HCT116 (cell line): ENCODE measurements at regions not wholly inside any gene's neighbourhood (a gene's known extent, or its start where the extent isn't known, plus 50 kb on each side); places are given as distances from the start of the nearest gene placed in this dataset.

Source experiments
- ATAC-seq: fragments of 200-7000 bp; cut with Tn5 transposase; 2 replicates; pipeline ENCODE4 v1.9.1; 2020; ENCODE audit warnings: mild to moderate bottlenecking, moderate library complexity
- BruUV-seq: library from RNA; stranded (reverse); fragments of 400-500 nt; replicated peaks from 2 replicates; lab custom pipeline; 2021; lab: Mats Ljungman, UMichigan
- CTCF ChIA-PET: fragments of 300-600 bp; sonication (Branson Sonifier 250); formaldehyde crosslinking; loops from one replicate; lab custom pipeline; 2021; ENCODE audit warnings: antibody characterized with exemption; lab: Charles Lee
- POLR2A ChIA-PET: fragments of 300-600, 350-600 bp; sonication (Branson Sonifier 250); formaldehyde crosslinking; loops from one replicate; lab custom pipeline; 2021; ENCODE audit warnings: antibody characterized with exemption; lab: Charles Lee
- RAD21 ChIA-PET, 2 experiments: fragments of 300-600 bp; sonication (Branson Sonifier 250); formaldehyde crosslinking; loops; one replicate each; lab custom pipeline; 2023; ENCODE audit warnings: low total read pairs in 2 of 2; ENCODE audit not compliant: uncharacterized antibody in 2 of 2, unreplicated experiment in 2 of 2, low non-redundant PET in 1 of 2; lab: Charles Lee
- DNase-seq: peaks from one replicate; pipeline ENCODE4 v3.0.0-alpha.2; 2010; ENCODE audit warnings: low read depth, low spot score
- H2AFZ ChIP-seq: fragments of 200-600 bp; shearing (Covaris generic), sonication (generic); 2 replicates; pipeline ENCODE4 v1.6.1; 2017; ENCODE audit warnings: low read depth, mixed run types, mixed read lengths, antibody characterized with exemption, low read length; ENCODE audit not compliant: poor library complexity, severe bottlenecking
- H3K27ac ChIP-seq: 2 replicates; pipeline ENCODE4 v1.5.1; 2012; ENCODE audit warnings: low read depth, low read length
- H3K27me3 ChIP-seq: fragments of 200-600 bp; sonication (generic); 2 replicates; pipeline ENCODE4 v1.6.1; 2016; ENCODE audit warnings: mixed run types, low read length, mixed read lengths; ENCODE audit not compliant: insufficient read depth
- H3K36me3 ChIP-seq, 2 experiments: fragments of 200-500 bp in 1 of 2; fragments of 200-600 bp in 1 of 2; sonication (Bioruptor generic) in 1 of 2; sonication (generic) in 1 of 2; 2 replicates each; pipeline versions ENCODE4 v1.5.1 to v1.6.1; 2014 to 2016; ENCODE audit warnings: low read length in 2 of 2, inconsistent platforms in 1 of 2, mixed read lengths in 1 of 2, mixed run types in 1 of 2; ENCODE audit not compliant: insufficient read depth in 2 of 2, control insufficient read depth in 1 of 2
- H3K4me1 ChIP-seq, 2 experiments: fragments of 200-600 bp in 1 of 2; sonication (generic) in 1 of 2; 2 replicates each; pipeline versions ENCODE4 v1.5.1 to v1.6.1; 2012 to 2017; ENCODE audit warnings: low read length in 2 of 2, inconsistent platforms in 1 of 2, mild to moderate bottlenecking in 1 of 2, mixed read lengths in 1 of 2, mixed run types in 1 of 2, moderate library complexity in 1 of 2; ENCODE audit not compliant: insufficient read depth in 2 of 2, control insufficient read depth in 1 of 2
- H3K4me2 ChIP-seq: fragments of 200-600 bp; sonication (generic); 2 replicates; pipeline ENCODE4 v1.6.1; 2017; ENCODE audit warnings: mixed run types, low read length, mixed read lengths
- H3K4me3 ChIP-seq, 2 experiments: fragments of 200-600 bp in 1 of 2; sonication (generic) in 1 of 2; replicated peaks in 1 of 2; 2 replicates each; pipeline ENCODE4 v1.5.1; 2011 to 2016; ENCODE audit warnings: low read length in 2 of 2, control low read depth in 1 of 2, low read depth in 1 of 2, mild to moderate bottlenecking in 1 of 2, mixed read lengths in 1 of 2, mixed run types in 1 of 2
- H3K79me2 ChIP-seq: fragments of 200-600 bp; sonication (generic); 2 replicates; pipeline ENCODE4 v1.6.1; 2017; ENCODE audit warnings: mild to moderate bottlenecking, mixed run types, low read length, moderate library complexity, mixed read lengths; ENCODE audit not compliant: insufficient read depth
- H3K9ac ChIP-seq: fragments of 200-600 bp; sonication (generic); 2 replicates; pipeline ENCODE4 v1.6.1; 2016; ENCODE audit warnings: low read length, mixed read lengths
- H3K9me2 ChIP-seq: fragments of 200-600 bp; sonication (generic), shearing (Covaris generic); 2 replicates; pipeline ENCODE4 v1.6.1; 2017; ENCODE audit warnings: mixed run types, mild to moderate bottlenecking, moderate library complexity; ENCODE audit not compliant: insufficient read depth
- H3K9me3 ChIP-seq, 2 experiments: fragments of 200-500 bp in 1 of 2; fragments of 200-600 bp in 1 of 2; sonication (Bioruptor generic) in 1 of 2; sonication (generic) in 1 of 2; 2 replicates each; pipeline ENCODE4 v1.6.1; 2014 to 2017; ENCODE audit warnings: low read length in 2 of 2, mixed read lengths in 2 of 2, inconsistent platforms in 1 of 2, low read depth in 1 of 2, mild to moderate bottlenecking in 1 of 2, mixed run types in 1 of 2, moderate library complexity in 1 of 2; ENCODE audit not compliant: control insufficient read depth in 1 of 2, insufficient read depth in 1 of 2
- H4K20me1 ChIP-seq: fragments of 200-600 bp; sonication (generic), shearing (Covaris generic); 2 replicates; pipeline ENCODE4 v1.6.1; 2017; ENCODE audit warnings: mixed run types, mild to moderate bottlenecking, moderate library complexity; ENCODE audit not compliant: insufficient read depth
- CBX3 ChIP-seq: IDR thresholded peaks from 2 replicates; pipeline ENCODE4 v1.6.1; 2012; ENCODE audit warnings: low read depth
- CEBPB ChIP-seq: IDR thresholded peaks from 2 replicates; pipeline ENCODE4 v1.6.1; 2012; ENCODE audit warnings: low read depth
- EGR1 ChIP-seq: IDR thresholded peaks from 2 replicates; pipeline ENCODE4 v1.6.1; 2012; ENCODE audit warnings: low read depth
- ELF1 ChIP-seq: IDR thresholded peaks from 2 replicates; pipeline ENCODE4 v1.6.1; 2012; ENCODE audit warnings: low read depth, borderline replicate concordance
- EZH2 ChIP-seq: fragments of 200-600 bp; sonication (generic); IDR thresholded peaks from 2 replicates; pipeline ENCODE4 v1.6.1; 2017; ENCODE audit warnings: antibody characterized with exemption, mixed run types
- FOSL1 ChIP-seq: IDR thresholded peaks from 2 replicates; pipeline ENCODE4 v1.6.1; 2012; ENCODE audit warnings: low read depth
- JUND ChIP-seq: IDR thresholded peaks from 2 replicates; pipeline ENCODE4 v1.6.1; 2012
- POLR2A ChIP-seq: IDR thresholded peaks from 2 replicates; pipeline ENCODE4 v1.7.0; 2011; ENCODE audit warnings: borderline replicate concordance; ENCODE audit not compliant: insufficient read depth, insufficient read length; ENCODE audit errors: extremely low read depth
- POLR2AphosphoS5 ChIP-seq: IDR thresholded peaks from 2 replicates; pipeline ENCODE4 v1.6.1; 2011; ENCODE audit warnings: mild to moderate bottlenecking, low read depth, low read length, moderate library complexity
- RAD21 ChIP-seq: IDR thresholded peaks from 2 replicates; pipeline ENCODE4 v1.6.1; 2012; ENCODE audit warnings: low read depth, mild to moderate bottlenecking
- SIN3A ChIP-seq: IDR thresholded peaks from 2 replicates; pipeline ENCODE4 v1.6.1; 2012; ENCODE audit warnings: low read depth
- SP1 ChIP-seq: IDR thresholded peaks from 2 replicates; pipeline ENCODE4 v1.6.1; 2012; ENCODE audit warnings: low read depth
- SRF ChIP-seq: IDR thresholded peaks from 2 replicates; pipeline ENCODE4 v1.6.1; 2012; ENCODE audit warnings: low read depth
- TCF7L2 ChIP-seq: IDR thresholded peaks from 2 replicates; pipeline ENCODE4 v1.7.0; 2011; ENCODE audit warnings: borderline replicate concordance, inconsistent platforms; ENCODE audit not compliant: insufficient read depth, insufficient read length; ENCODE audit errors: extremely low read depth
- YY1 ChIP-seq: IDR thresholded peaks from 2 replicates; pipeline ENCODE4 v1.6.1; 2011; ENCODE audit warnings: low read length, low read depth, moderate library complexity, mild to moderate bottlenecking; ENCODE audit not compliant: insufficient replicate concordance; ENCODE audit errors: extremely low read depth
- ZFX ChIP-seq: fragments of 450-650 bp; IDR thresholded peaks from 2 replicates; pipeline ENCODE4 v1.6.1; 2017
- intact Hi-C: fragments of 100-400 bp; cut with micrococcal nuclease; formaldehyde crosslinking; loops from 2 replicates; pipeline ENCODE4 v1.10.0; 2022
- TF ChIP-seq, protein P1 (sequence below): IDR thresholded peaks from 2 replicates; pipeline ENCODE4 v1.6.1; 2012
- TF ChIP-seq, protein P2 (sequence below), 3 experiments: fragments of 200-600 bp in 1 of 3; sonication (generic) in 1 of 3; IDR thresholded peaks in 2 of 3; conservative IDR thresholded peaks in 1 of 3; 2 replicates each; pipeline ENCODE4 v1.5.1; 2012 to 2017; ENCODE audit warnings: low read depth in 2 of 3, low read length in 2 of 3, antibody characterized with exemption in 1 of 3, borderline replicate concordance in 1 of 3, control low read depth in 1 of 3, mild to moderate bottlenecking in 1 of 3, mixed read lengths in 1 of 3, mixed run types in 1 of 3, moderate library complexity in 1 of 3; ENCODE audit not compliant: insufficient read depth in 1 of 3
- TF ChIP-seq, protein P3 (sequence below): IDR thresholded peaks from 2 replicates; pipeline ENCODE4 v1.6.1; 2012; ENCODE audit warnings: low read depth
- TF ChIP-seq, protein P4 (sequence below): IDR thresholded peaks from 2 replicates; pipeline ENCODE4 v1.6.1; 2012

DNA sequence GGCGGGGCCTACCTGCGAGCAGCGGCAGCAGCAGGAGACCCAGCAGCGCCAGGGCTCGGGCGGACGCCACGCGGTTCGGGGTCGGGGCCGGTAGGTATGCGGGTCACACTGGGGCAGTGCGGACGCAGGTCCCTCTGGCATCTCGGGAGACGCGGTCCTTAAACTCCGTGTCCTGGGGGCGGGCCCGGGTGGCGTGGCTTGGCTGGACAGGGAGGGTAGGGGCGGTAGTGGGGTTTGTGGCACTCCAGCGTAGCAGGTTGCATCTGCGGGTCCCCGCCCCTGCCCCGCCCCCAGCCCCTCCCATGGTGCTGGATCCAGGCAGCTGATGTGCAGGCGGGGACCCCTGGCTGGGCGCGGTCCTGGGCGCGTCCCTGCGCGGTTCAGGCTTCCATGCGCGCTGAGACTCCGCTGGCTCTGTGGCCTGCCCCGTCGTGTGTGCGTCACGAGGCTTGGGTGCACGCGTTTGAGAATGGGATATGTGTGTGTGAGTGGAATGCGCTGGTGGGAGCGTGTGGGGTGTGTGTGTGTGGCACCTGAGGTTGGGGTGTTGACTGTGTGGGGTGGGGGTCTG, 96.1 kb downstream of the WTIP start:
- H3K4me3 ChIP-seq = no peak overlapping the region
- TF ChIP-seq ZFX (no peak), EGR1 (no peak), SRF (no peak), POLR2AphosphoS5 (no peak), CBX3 (no peak), YY1 (no peak), POLR2A (no peak), FOSL1 (no peak), TCF7L2 (no peak), CEBPB (no peak), SIN3A (no peak), RAD21 (no peak), ELF1 (no peak), SP1 (no peak), JUND (no peak), EZH2 (no peak)
- TF ChIP-seq, protein P1, sequence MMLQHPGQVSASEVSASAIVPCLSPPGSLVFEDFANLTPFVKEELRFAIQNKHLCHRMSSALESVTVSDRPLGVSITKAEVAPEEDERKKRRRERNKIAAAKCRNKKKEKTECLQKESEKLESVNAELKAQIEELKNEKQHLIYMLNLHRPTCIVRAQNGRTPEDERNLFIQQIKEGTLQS = no peak
- TF ChIP-seq, protein P2, sequence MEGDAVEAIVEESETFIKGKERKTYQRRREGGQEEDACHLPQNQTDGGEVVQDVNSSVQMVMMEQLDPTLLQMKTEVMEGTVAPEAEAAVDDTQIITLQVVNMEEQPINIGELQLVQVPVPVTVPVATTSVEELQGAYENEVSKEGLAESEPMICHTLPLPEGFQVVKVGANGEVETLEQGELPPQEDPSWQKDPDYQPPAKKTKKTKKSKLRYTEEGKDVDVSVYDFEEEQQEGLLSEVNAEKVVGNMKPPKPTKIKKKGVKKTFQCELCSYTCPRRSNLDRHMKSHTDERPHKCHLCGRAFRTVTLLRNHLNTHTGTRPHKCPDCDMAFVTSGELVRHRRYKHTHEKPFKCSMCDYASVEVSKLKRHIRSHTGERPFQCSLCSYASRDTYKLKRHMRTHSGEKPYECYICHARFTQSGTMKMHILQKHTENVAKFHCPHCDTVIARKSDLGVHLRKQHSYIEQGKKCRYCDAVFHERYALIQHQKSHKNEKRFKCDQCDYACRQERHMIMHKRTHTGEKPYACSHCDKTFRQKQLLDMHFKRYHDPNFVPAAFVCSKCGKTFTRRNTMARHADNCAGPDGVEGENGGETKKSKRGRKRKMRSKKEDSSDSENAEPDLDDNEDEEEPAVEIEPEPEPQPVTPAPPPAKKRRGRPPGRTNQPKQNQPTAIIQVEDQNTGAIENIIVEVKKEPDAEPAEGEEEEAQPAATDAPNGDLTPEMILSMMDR (IDR thresholded peaks at IDR 0.05 in 2 of 3, conservative IDR thresholded peaks at IDR 0.05 in 1 of 3; ENCODE audit: borderline replicate concordance in 1 of 3, insufficient read depth in 1 of 3, low read depth in 2 of 3, low read length in 2 of 3) = no peak
- TF ChIP-seq, protein P3, sequence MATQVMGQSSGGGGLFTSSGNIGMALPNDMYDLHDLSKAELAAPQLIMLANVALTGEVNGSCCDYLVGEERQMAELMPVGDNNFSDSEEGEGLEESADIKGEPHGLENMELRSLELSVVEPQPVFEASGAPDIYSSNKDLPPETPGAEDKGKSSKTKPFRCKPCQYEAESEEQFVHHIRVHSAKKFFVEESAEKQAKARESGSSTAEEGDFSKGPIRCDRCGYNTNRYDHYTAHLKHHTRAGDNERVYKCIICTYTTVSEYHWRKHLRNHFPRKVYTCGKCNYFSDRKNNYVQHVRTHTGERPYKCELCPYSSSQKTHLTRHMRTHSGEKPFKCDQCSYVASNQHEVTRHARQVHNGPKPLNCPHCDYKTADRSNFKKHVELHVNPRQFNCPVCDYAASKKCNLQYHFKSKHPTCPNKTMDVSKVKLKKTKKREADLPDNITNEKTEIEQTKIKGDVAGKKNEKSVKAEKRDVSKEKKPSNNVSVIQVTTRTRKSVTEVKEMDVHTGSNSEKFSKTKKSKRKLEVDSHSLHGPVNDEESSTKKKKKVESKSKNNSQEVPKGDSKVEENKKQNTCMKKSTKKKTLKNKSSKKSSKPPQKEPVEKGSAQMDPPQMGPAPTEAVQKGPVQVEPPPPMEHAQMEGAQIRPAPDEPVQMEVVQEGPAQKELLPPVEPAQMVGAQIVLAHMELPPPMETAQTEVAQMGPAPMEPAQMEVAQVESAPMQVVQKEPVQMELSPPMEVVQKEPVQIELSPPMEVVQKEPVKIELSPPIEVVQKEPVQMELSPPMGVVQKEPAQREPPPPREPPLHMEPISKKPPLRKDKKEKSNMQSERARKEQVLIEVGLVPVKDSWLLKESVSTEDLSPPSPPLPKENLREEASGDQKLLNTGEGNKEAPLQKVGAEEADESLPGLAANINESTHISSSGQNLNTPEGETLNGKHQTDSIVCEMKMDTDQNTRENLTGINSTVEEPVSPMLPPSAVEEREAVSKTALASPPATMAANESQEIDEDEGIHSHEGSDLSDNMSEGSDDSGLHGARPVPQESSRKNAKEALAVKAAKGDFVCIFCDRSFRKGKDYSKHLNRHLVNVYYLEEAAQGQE = no peak
- TF ChIP-seq, protein P4, sequence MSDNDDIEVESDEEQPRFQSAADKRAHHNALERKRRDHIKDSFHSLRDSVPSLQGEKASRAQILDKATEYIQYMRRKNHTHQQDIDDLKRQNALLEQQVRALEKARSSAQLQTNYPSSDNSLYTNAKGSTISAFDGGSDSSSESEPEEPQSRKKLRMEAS = no peak
- DNase-seq = no peak
- no peaks in the 10 kb centered on the region for H3K79me2 ChIP-seq
- no peak overlapping the region for H3K4me2 ChIP-seq
- no peaks in the 10 kb centered on the region for H3K9me2 ChIP-seq
- no peak overlapping the region for H3K27ac ChIP-seq
- H3K4me1 ChIP-seq = no peaks in the 10 kb centered on the region
- H3K27me3 ChIP-seq = no peaks in the 10 kb centered on the region
- H3K9me3 ChIP-seq = no peaks in the 10 kb centered on the region
- no peaks in the 10 kb centered on the region for H3K36me3 ChIP-seq
- ChIA-PET RAD21 (no interaction called here), POLR2A (no interaction called here), CTCF (no interaction called here)
- no peak overlapping the region for H2AFZ ChIP-seq
- no TSS peak for BruUV-seq
- intact Hi-C loops = no loop called here
- no peaks in the 10 kb centered on the region for H4K20me1 ChIP-seq
- H3K9ac ChIP-seq = no peak overlapping the region
- no peak for ATAC-seq
